ENCODE measurements at regions not wholly inside any gene's neighbourhood (a gene's known extent, or its start where the extent isn't known, plus 50 kb on each side); places are given as distances from the start of the nearest gene placed in this dataset.

DNA sequence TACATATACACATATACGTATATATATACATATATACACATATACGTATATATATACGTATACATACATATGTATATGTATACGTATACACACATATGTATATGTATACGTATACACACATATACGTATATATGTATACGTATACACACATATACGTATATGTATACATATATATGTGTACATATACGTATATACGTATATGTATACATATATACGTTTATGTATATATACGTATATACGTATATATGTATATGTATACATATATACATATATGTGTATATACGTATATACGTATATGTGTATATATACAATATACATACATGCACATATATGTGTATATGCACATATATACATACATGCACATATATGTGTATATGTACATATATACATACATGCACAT lies 396.2 kb upstream of the DUSP10 start:
- TF ChIP-seq, protein P1, sequence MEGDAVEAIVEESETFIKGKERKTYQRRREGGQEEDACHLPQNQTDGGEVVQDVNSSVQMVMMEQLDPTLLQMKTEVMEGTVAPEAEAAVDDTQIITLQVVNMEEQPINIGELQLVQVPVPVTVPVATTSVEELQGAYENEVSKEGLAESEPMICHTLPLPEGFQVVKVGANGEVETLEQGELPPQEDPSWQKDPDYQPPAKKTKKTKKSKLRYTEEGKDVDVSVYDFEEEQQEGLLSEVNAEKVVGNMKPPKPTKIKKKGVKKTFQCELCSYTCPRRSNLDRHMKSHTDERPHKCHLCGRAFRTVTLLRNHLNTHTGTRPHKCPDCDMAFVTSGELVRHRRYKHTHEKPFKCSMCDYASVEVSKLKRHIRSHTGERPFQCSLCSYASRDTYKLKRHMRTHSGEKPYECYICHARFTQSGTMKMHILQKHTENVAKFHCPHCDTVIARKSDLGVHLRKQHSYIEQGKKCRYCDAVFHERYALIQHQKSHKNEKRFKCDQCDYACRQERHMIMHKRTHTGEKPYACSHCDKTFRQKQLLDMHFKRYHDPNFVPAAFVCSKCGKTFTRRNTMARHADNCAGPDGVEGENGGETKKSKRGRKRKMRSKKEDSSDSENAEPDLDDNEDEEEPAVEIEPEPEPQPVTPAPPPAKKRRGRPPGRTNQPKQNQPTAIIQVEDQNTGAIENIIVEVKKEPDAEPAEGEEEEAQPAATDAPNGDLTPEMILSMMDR (conservative IDR thresholded peaks at IDR 0.05) = no peak
- no peak for TF ChIP-seq ZFX (IDR thresholded peaks at IDR 0.05)

Data from C4-2B (cell line).